ENCODE measurements at regions not wholly inside any gene's neighbourhood (a gene's known extent, or its start where the extent isn't known, plus 50 kb on each side); places are given as distances from the start of the nearest gene placed in this dataset.

- Histone ChIP-seq H3K27ac (replicated peaks) (no peak overlapping the region), H3K27me3 (ENCODE audit: insufficient read depth, poor library complexity, severe bottlenecking) (no peaks in the 10 kb centered on the region), H3K4me3 (replicated peaks; ENCODE audit: insufficient read depth, low read length) (no peak overlapping the region)
- TF ChIP-seq POLR2AphosphoS5 (IDR thresholded peaks at IDR 0.05; ENCODE audit: low read depth) = no peak
- no peak for TF ChIP-seq REST (IDR thresholded peaks at IDR 0.05; ENCODE audit: insufficient replicate concordance, low read depth)
- TF ChIP-seq GABPA (IDR thresholded peaks at IDR 0.05; ENCODE audit: low read depth) = no peak
- TF ChIP-seq, protein P1, sequence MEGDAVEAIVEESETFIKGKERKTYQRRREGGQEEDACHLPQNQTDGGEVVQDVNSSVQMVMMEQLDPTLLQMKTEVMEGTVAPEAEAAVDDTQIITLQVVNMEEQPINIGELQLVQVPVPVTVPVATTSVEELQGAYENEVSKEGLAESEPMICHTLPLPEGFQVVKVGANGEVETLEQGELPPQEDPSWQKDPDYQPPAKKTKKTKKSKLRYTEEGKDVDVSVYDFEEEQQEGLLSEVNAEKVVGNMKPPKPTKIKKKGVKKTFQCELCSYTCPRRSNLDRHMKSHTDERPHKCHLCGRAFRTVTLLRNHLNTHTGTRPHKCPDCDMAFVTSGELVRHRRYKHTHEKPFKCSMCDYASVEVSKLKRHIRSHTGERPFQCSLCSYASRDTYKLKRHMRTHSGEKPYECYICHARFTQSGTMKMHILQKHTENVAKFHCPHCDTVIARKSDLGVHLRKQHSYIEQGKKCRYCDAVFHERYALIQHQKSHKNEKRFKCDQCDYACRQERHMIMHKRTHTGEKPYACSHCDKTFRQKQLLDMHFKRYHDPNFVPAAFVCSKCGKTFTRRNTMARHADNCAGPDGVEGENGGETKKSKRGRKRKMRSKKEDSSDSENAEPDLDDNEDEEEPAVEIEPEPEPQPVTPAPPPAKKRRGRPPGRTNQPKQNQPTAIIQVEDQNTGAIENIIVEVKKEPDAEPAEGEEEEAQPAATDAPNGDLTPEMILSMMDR (IDR thresholded peaks at IDR 0.05; ENCODE audit: insufficient read depth, low read length) = no peak
- TF ChIP-seq SPI1 (IDR thresholded peaks at IDR 0.05; ENCODE audit: borderline replicate concordance, low read depth) = no peak
- no peak for DNase-seq (ENCODE audit: low read depth in 1 of 2, low spot score in 1 of 2)
Measured at GRCh38 chr9:87353301-87353700, 144.4 kb upstream of the DAPK1 start.

- TF ChIP-seq REST (IDR thresholded peaks at IDR 0.05; ENCODE audit: insufficient replicate concordance, low read depth) (no peak), GABPA (IDR thresholded peaks at IDR 0.05; ENCODE audit: low read depth) (no peak), SPI1 (IDR thresholded peaks at IDR 0.05; ENCODE audit: borderline replicate concordance, low read depth) (no peak), POLR2AphosphoS5 (IDR thresholded peaks at IDR 0.05; ENCODE audit: low read depth) (no peak)
- TF ChIP-seq, protein P1 (IDR thresholded peaks at IDR 0.05; ENCODE audit: insufficient read depth, low read length) = no peak
Measured at GRCh38 chr9:87354147-87354546, 143.5 kb upstream of the DAPK1 start.

GRCh38 chr9:87357600-87357999 is 140.1 kb upstream of the DAPK1 start:
- TF ChIP-seq SPI1 (IDR thresholded peaks at IDR 0.05; ENCODE audit: borderline replicate concordance, low read depth) = no peak
- TF ChIP-seq POLR2AphosphoS5 (IDR thresholded peaks at IDR 0.05; ENCODE audit: low read depth) = no peak
- TF ChIP-seq, protein P1 (IDR thresholded peaks at IDR 0.05; ENCODE audit: insufficient read depth, low read length) = no peak
- no peak overlapping the region for H3K4me3 ChIP-seq (replicated peaks; ENCODE audit: insufficient read depth, low read length)
- no peak overlapping the region for H3K27ac ChIP-seq (replicated peaks)
- no peaks in the 10 kb centered on the region for H3K27me3 ChIP-seq (ENCODE audit: insufficient read depth, poor library complexity, severe bottlenecking)
- DNase-seq (ENCODE audit: low read depth in 1 of 2, low spot score in 1 of 2) = no peak

More at GRCh38 chr9:87354147-87354546, 143.5 kb upstream of the DAPK1 start:
- Histone ChIP-seq H3K27ac (replicated peaks) (no peak overlapping the region), H3K27me3 (ENCODE audit: insufficient read depth, poor library complexity, severe bottlenecking) (no peaks in the 10 kb centered on the region), H3K4me3 (replicated peaks; ENCODE audit: insufficient read depth, low read length) (no peak overlapping the region)
- DNase-seq (ENCODE audit: low read depth in 1 of 2, low spot score in 1 of 2) = no peak

GRCh38 chr9:87359264-87359663 is 138.4 kb upstream of the DAPK1 start:
- TF ChIP-seq GABPA (IDR thresholded peaks at IDR 0.05; ENCODE audit: low read depth) = no peak
- TF ChIP-seq SPI1 (IDR thresholded peaks at IDR 0.05; ENCODE audit: borderline replicate concordance, low read depth) = no peak
- TF ChIP-seq REST (IDR thresholded peaks at IDR 0.05; ENCODE audit: insufficient replicate concordance, low read depth) = no peak
- no peak for TF ChIP-seq POLR2AphosphoS5 (IDR thresholded peaks at IDR 0.05; ENCODE audit: low read depth)
- TF ChIP-seq, protein P1 (IDR thresholded peaks at IDR 0.05; ENCODE audit: insufficient read depth, low read length) = no peak
- Histone ChIP-seq H3K4me3 (replicated peaks; ENCODE audit: insufficient read depth, low read length) (no peak overlapping the region), H3K27me3 (ENCODE audit: insufficient read depth, poor library complexity, severe bottlenecking) (no peaks in the 10 kb centered on the region), H3K27ac (replicated peaks) (no peak overlapping the region)
- no peak for DNase-seq (ENCODE audit: low read depth in 1 of 2, low spot score in 1 of 2)
